B cell (primary cell): ENCODE measurements at regions not wholly inside any gene's neighbourhood (a gene's known extent, or its start where the extent isn't known, plus 50 kb on each side); places are given as distances from the start of the nearest gene placed in this dataset.

Source experiments
- ATAC-seq: fragments of 200-7000 bp; cut with Tn5 transposase; one replicate; pipeline ENCODE4 v1.10.0; 2021; ENCODE audit warnings: low read depth, mild to moderate bottlenecking, moderate number of reproducible peaks, moderate library complexity
- CTCF ChIA-PET: fragments of 350-600 bp; sonication (Branson Sonifier 250); formaldehyde crosslinking; loops from one replicate; lab custom pipeline; 2021; ENCODE audit warnings: antibody characterized with exemption, inconsistent platforms; lab: Charles Lee
- POLR2A ChIA-PET: fragments of 350-600 bp; sonication (Branson Sonifier 250); formaldehyde crosslinking; loops from one replicate; lab custom pipeline; 2021; ENCODE audit warnings: antibody characterized with exemption; lab: Charles Lee
- DNase-seq: peaks from one replicate; pipeline ENCODE4 v3.0.0; 2013
- H2AFZ ChIP-seq: 2 replicates; pipeline ENCODE4 v1.6.1; 2012; ENCODE audit warnings: mild to moderate bottlenecking, low read depth, low read length; ENCODE audit not compliant: insufficient read depth, poor library complexity, severe bottlenecking
- H3K27ac ChIP-seq, 2 donors: 1 replicate in 1 of 2; 2 replicates in 1 of 2; pipeline ENCODE4 v1.5.1; 2012 to 2013; ENCODE audit warnings: low read length in 2 of 2, mild to moderate bottlenecking in 2 of 2, moderate library complexity in 1 of 2
- H3K27me3 ChIP-seq, 4 experiments: fragments of 200-600 bp in 1 of 4; sonication (generic) in 1 of 4; replicated peaks in 1 of 4; 1 replicate in 2 of 4; 2 replicates in 2 of 4; pipeline versions ENCODE4 v1.6.1 to v1.7.0; 2013 to 2016; ENCODE audit warnings: low read length in 3 of 4, mild to moderate bottlenecking in 2 of 4, mixed read lengths in 1 of 4, moderate library complexity in 1 of 4; ENCODE audit not compliant: insufficient read depth in 4 of 4, control insufficient read depth in 3 of 4; ENCODE audit errors: control extremely low read depth in 1 of 4
- H3K36me3 ChIP-seq, 2 experiments: replicated peaks in 1 of 2; 1 replicate in 1 of 2; 2 replicates in 1 of 2; pipeline versions ENCODE4 v1.6.1 to v1.7.1; 2013; ENCODE audit warnings: low read length in 1 of 2; ENCODE audit not compliant: insufficient read depth in 2 of 2, control insufficient read depth in 1 of 2; ENCODE audit errors: control extremely low read depth in 1 of 2, extremely low read depth in 1 of 2
- H3K4me1 ChIP-seq, 2 donors: fragments of 200-600 bp in 1 of 2; sonication (generic) in 1 of 2; 1 replicate in 1 of 2; 2 replicates in 1 of 2; pipeline versions ENCODE4 v1.5.1 to v1.6.1; 2013 to 2017; ENCODE audit warnings: low read length in 2 of 2; ENCODE audit not compliant: control insufficient read depth in 2 of 2, insufficient read depth in 2 of 2
- H3K4me2 ChIP-seq: replicated peaks from 2 replicates; pipeline ENCODE3; 2012; ENCODE audit warnings: mild to moderate bottlenecking, low read depth, low read length; ENCODE audit not compliant: poor library complexity, severe bottlenecking
- H3K4me3 ChIP-seq, 5 experiments: fragments of 200-600 bp in 1 of 5; sonication (generic) in 1 of 5; 1 replicate in 3 of 5; 2 replicates in 2 of 5; pipeline versions ENCODE4 v1.5.1 to v1.7.0; 2011 to 2016; ENCODE audit warnings: low read length in 4 of 5, mild to moderate bottlenecking in 4 of 5, low read depth in 2 of 5, control low read depth in 1 of 5, moderate library complexity in 1 of 5; ENCODE audit not compliant: insufficient read depth in 1 of 5; ENCODE audit errors: control extremely low read depth in 1 of 5, extremely low read depth in 1 of 5
- H3K79me2 ChIP-seq: fragments of 200-600 bp; sonication (generic); one replicate; pipeline ENCODE4 v1.6.0; 2016; ENCODE audit warnings: low read length; ENCODE audit not compliant: control insufficient read depth, insufficient read depth
- H3K9ac ChIP-seq: fragments of 200-600 bp; sonication (generic); 2 replicates; pipeline ENCODE4 v1.6.1; 2017; ENCODE audit warnings: mild to moderate bottlenecking, low read length, moderate library complexity
- H3K9me3 ChIP-seq, 3 donors: one replicate each; pipeline versions ENCODE4 v1.6.1 to v1.7.1; 2013; ENCODE audit warnings: low read length in 2 of 3; ENCODE audit not compliant: control insufficient read depth in 2 of 3, insufficient read depth in 1 of 3; ENCODE audit errors: control extremely low read depth in 1 of 3
- H4K20me1 ChIP-seq: 2 replicates; pipeline ENCODE4 v1.6.0; 2012; ENCODE audit warnings: mild to moderate bottlenecking, low read length; ENCODE audit not compliant: insufficient read depth, control insufficient read depth, poor library complexity, severe bottlenecking
- H3K27ac Mint-ChIP-seq: one replicate; pipeline ENCODE4 v1.8.0; 2021; ENCODE audit warnings: mixed read lengths
- H3K27me3 Mint-ChIP-seq: one replicate; pipeline ENCODE4 v1.8.0; 2021; ENCODE audit warnings: mixed read lengths
- H3K4me1 Mint-ChIP-seq: one replicate; pipeline ENCODE4 v1.8.0; 2021; ENCODE audit warnings: mixed read lengths
- H3K4me3 Mint-ChIP-seq: one replicate; pipeline ENCODE4 v1.8.0; 2021; ENCODE audit warnings: mixed read lengths
- H3K9me3 Mint-ChIP-seq: one replicate; pipeline ENCODE4 v1.8.0; 2022; ENCODE audit warnings: mixed read lengths; ENCODE audit not compliant: insufficient read depth
- EZH2 ChIP-seq: IDR thresholded peaks from 2 replicates; pipeline ENCODE4 v1.6.1; 2012; ENCODE audit warnings: borderline replicate concordance, low read depth, mild to moderate bottlenecking, moderate library complexity, low read length; ENCODE audit not compliant: insufficient read depth, poor library complexity, severe bottlenecking
- WGBS: methylation state at CpG from one replicate; pipeline ENCODE4 v1.1.5; 2013; ENCODE audit warnings: missing lambda C conversion rate; ENCODE audit not compliant: insufficient coverage; 5-methylcytosine and 5-hydroxymethylcytosine counted together
- intact Hi-C: fragments of 100-400 bp; cut with micrococcal nuclease; formaldehyde crosslinking; loops from one replicate; pipeline ENCODE4 v1.10.0; 2022
- TF ChIP-seq, protein P1 (sequence below): fragments of 200-600 bp; IDR thresholded peaks from one replicate; pipeline ENCODE4 v1.8.0; 2022; ENCODE audit warnings: antibody characterized with exemption, mild to moderate bottlenecking

DNA sequence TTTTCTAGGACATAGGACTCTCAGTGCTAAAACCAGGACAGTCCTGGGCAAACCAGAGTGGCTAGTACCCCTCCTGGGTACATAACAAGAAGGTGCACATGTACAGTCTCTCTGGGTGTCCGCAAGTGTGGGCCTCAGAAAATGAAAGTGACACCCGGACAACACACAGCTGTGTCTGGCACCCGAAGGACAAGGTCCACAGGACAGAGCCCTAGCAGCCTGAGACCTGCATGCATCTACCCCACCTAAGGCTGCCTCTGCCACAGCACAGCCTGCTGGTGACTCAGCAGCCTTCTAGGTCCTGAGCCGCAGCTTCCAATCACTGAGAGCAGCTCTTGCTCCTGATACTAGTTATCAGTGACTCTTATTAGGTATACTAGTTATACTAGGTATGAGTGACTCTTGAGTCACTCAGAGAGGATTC, 784.1 kb upstream of the TBX3 start:
- CTCF ChIA-PET: no interaction called here
- 90% methylated on average over 3 of the region's 4 CpGs for WGBS
- Mint-ChIP-seq H3K4me3 (no peak overlapping the region), H3K27me3 (peaks cover 10% of the 10 kb centered on the region), H3K9me3 (no peaks in the 10 kb centered on the region), H3K4me1 (no peaks in the 10 kb centered on the region), H3K27ac (no peak overlapping the region)
- TF ChIP-seq, protein P1, sequence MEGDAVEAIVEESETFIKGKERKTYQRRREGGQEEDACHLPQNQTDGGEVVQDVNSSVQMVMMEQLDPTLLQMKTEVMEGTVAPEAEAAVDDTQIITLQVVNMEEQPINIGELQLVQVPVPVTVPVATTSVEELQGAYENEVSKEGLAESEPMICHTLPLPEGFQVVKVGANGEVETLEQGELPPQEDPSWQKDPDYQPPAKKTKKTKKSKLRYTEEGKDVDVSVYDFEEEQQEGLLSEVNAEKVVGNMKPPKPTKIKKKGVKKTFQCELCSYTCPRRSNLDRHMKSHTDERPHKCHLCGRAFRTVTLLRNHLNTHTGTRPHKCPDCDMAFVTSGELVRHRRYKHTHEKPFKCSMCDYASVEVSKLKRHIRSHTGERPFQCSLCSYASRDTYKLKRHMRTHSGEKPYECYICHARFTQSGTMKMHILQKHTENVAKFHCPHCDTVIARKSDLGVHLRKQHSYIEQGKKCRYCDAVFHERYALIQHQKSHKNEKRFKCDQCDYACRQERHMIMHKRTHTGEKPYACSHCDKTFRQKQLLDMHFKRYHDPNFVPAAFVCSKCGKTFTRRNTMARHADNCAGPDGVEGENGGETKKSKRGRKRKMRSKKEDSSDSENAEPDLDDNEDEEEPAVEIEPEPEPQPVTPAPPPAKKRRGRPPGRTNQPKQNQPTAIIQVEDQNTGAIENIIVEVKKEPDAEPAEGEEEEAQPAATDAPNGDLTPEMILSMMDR: no peak
- TF ChIP-seq EZH2: no peak
- DNase-seq: no peak
- Histone ChIP-seq H3K27ac (no peak overlapping the region), H3K36me3 (no peaks in the 10 kb centered on the region), H3K9ac (no peak overlapping the region), H3K79me2 (no peaks in the 10 kb centered on the region), H3K4me2 (no peak overlapping the region), H3K9me3 (peaks cover 0 to 6% (median 0%) of the 10 kb centered on the region in 3 donors), H4K20me1 (no peaks in the 10 kb centered on the region), H3K27me3 (no peaks in the 10 kb centered on the region), H3K4me1 (no peaks in the 10 kb centered on the region), H3K4me3 (no peak overlapping the region), H2AFZ (no peak overlapping the region)
- no peak for ATAC-seq
- POLR2A ChIA-PET: no interaction called here
- intact Hi-C loops: no loop called here

DNA sequence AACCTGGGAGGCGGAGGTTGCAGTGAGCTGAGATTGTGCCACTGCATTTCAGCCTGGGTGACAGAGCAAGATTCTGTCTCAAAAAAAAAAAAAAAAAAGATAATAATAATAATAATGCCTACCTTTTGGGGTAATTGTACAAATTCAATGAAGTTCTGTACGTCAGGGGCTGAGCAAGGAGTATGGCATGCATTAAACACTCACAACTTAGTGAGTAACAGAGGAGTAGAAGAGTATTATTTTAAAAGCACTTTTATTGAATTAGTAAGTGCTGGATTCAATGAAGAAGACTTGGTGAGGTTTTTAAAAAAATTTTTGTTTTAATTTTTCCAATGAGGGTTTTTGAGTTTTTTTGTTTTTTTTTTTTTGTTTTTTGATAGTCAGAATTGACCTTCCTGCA, 783.6 kb upstream of the TBX3 start:
- H3K27ac Mint-ChIP-seq: no peak overlapping the region
- H3K4me3 Mint-ChIP-seq: no peak overlapping the region
- H3K36me3 ChIP-seq: no peaks in the 10 kb centered on the region
- no peak for ATAC-seq
- TF ChIP-seq EZH2: no peak
- TF ChIP-seq, protein P1: no peak
- intact Hi-C loops: no loop called here
- no peaks in the 10 kb centered on the region for H4K20me1 ChIP-seq
- WGBS: no CpG with 5 or more reads among the region's 2 CpGs
- H3K27me3 Mint-ChIP-seq: peaks cover 10% of the 10 kb centered on the region
- H3K4me2 ChIP-seq: no peak overlapping the region
- H3K9me3 ChIP-seq: peaks cover 0 to 6% (median 0%) of the 10 kb centered on the region in 3 donors
- H3K4me3 ChIP-seq: no peak overlapping the region
- ChIA-PET CTCF (no interaction called here), POLR2A (no interaction called here)
- H3K4me1 Mint-ChIP-seq: no peaks in the 10 kb centered on the region
- H3K79me2 ChIP-seq: no peaks in the 10 kb centered on the region
- H3K9ac ChIP-seq: no peak overlapping the region
- no peak overlapping the region for H3K27ac ChIP-seq
- no peaks in the 10 kb centered on the region for H3K27me3 ChIP-seq
- H2AFZ ChIP-seq: no peak overlapping the region
- no peak for DNase-seq
- H3K9me3 Mint-ChIP-seq: no peaks in the 10 kb centered on the region
- no peaks in the 10 kb centered on the region for H3K4me1 ChIP-seq
